Upper lobe of left lung (tissue), 6 donors: ENCODE measurements at regions not wholly inside any gene's neighbourhood (a gene's known extent, or its start where the extent isn't known, plus 50 kb on each side); places are given as distances from the start of the nearest gene placed in this dataset.

Experiments used
- ATAC-seq, 2 donors: fragments of 200-7000 bp; cut with Tn5 transposase; one replicate each; pipeline ENCODE4 v1.9.1; 2022; ENCODE audit warnings: mild to moderate bottlenecking in 2 of 2, moderate library complexity in 2 of 2; ENCODE audit not compliant: low FRiP score in 2 of 2
- DNase-seq, 2 donors: peaks; one replicate each; pipeline ENCODE4 v3.0.0-alpha.2; 2019 to 2020
- H3K27ac ChIP-seq, 4 donors: fragments of 200-600 bp; sonication (generic); one replicate each; pipeline ENCODE4 v1.5.1; 2016 to 2019
- H3K27me3 ChIP-seq, 4 donors: fragments of 200-600 bp; sonication (generic); one replicate each; pipeline ENCODE4 v1.5.1; 2017 to 2019
- H3K36me3 ChIP-seq, 4 donors: fragments of 200-600 bp; sonication (generic); one replicate each; pipeline ENCODE4 v1.5.1; 2016 to 2019
- H3K4me1 ChIP-seq, 4 donors: fragments of 200-600 bp; sonication (generic); one replicate each; pipeline ENCODE4 v1.5.1; 2018 to 2019
- H3K4me3 ChIP-seq, 4 donors: fragments of 200-600 bp; sonication (generic); one replicate each; pipeline ENCODE4 v1.5.1; 2017 to 2019; ENCODE audit warnings: mild to moderate bottlenecking in 2 of 4, moderate library complexity in 1 of 4
- H3K9me3 ChIP-seq, 4 donors: fragments of 200-600 bp; sonication (generic); one replicate each; pipeline ENCODE4 v1.5.1; 2018 to 2019
- EP300 ChIP-seq, 4 donors: sonication (generic); formaldehyde crosslinking; IDR thresholded peaks; one replicate each; pipeline ENCODE4 v1.5.1; 2017; ENCODE audit warnings: antibody characterized with exemption in 4 of 4, control low read depth in 2 of 4
- POLR2A ChIP-seq, 4 donors: fragments of 450-650 bp; IDR thresholded peaks; one replicate each; pipeline ENCODE4 v1.5.1; 2016 to 2017; ENCODE audit warnings: antibody characterized with exemption in 4 of 4, mild to moderate bottlenecking in 2 of 4
- POLR2AphosphoS5 ChIP-seq, 2 donors: sonication (generic); formaldehyde crosslinking; IDR thresholded peaks; one replicate each; pipeline ENCODE4 v1.5.1; 2017; ENCODE audit warnings: antibody characterized with exemption in 2 of 2
- WGBS, 2 donors: methylation state at CpG; one replicate each; pipeline ENCODE4 v1.1.5; 2017 to 2018; 5-methylcytosine and 5-hydroxymethylcytosine counted together
- TF ChIP-seq, protein P1 (sequence below), 6 experiments: fragments of 450-650 bp in 4 of 6; fragments of 200-600 bp in 2 of 6; sonication (generic) in 2 of 6; IDR thresholded peaks; one replicate each; pipeline ENCODE4 v1.5.1; 2016 to 2019; ENCODE audit warnings: antibody characterized with exemption in 6 of 6
- donor health status: DM: no; HTN: no; CAD: no; lungs with moderate emphysema.
- donor health status: DM: no; HTN: yes; CAD: no; lungs with severe emphysema.

DNA sequence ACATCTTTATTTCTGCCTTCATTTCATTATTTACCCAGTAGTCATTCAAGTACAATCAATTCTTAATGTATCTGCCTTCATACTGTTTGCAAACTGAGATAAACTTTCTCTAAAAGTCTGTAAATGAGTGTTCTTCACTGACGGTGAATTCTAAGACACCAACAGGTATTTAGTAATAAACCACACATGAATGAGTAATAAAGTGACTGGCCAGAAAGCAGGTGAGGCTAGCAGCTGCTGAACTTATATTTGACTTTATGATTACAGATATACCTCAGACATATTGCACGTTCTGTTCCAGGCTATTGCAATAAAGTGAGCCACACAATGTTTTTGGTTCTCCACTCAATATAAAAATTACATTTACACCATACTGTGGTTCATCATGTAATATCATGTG is 1894.0 kb upstream of the RAG2 start:
- no peaks in the 10 kb centered on the region for H3K36me3 ChIP-seq
- TF ChIP-seq POLR2A (IDR thresholded peaks at IDR 0.05), result no peak
- TF ChIP-seq POLR2AphosphoS5 (IDR thresholded peaks at IDR 0.05), result no peak
- no peak for TF ChIP-seq EP300 (IDR thresholded peaks at IDR 0.05)
- TF ChIP-seq, protein P1, sequence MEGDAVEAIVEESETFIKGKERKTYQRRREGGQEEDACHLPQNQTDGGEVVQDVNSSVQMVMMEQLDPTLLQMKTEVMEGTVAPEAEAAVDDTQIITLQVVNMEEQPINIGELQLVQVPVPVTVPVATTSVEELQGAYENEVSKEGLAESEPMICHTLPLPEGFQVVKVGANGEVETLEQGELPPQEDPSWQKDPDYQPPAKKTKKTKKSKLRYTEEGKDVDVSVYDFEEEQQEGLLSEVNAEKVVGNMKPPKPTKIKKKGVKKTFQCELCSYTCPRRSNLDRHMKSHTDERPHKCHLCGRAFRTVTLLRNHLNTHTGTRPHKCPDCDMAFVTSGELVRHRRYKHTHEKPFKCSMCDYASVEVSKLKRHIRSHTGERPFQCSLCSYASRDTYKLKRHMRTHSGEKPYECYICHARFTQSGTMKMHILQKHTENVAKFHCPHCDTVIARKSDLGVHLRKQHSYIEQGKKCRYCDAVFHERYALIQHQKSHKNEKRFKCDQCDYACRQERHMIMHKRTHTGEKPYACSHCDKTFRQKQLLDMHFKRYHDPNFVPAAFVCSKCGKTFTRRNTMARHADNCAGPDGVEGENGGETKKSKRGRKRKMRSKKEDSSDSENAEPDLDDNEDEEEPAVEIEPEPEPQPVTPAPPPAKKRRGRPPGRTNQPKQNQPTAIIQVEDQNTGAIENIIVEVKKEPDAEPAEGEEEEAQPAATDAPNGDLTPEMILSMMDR (IDR thresholded peaks at IDR 0.05), result no peak
- H3K4me1 ChIP-seq, result no peaks in the 10 kb centered on the region
- no peak overlapping the region for H3K4me3 ChIP-seq
- no peaks in the 10 kb centered on the region for H3K9me3 ChIP-seq
- no peak overlapping the region for H3K27ac ChIP-seq
- 80 to 83% methylated on average over 2 of the region's 2 CpGs for whole genome bisulfite sequencing, 2 donors
- H3K27me3 ChIP-seq, result no peaks in the 10 kb centered on the region
- DNase-seq, result no peak
- no peak for ATAC-seq

DNA sequence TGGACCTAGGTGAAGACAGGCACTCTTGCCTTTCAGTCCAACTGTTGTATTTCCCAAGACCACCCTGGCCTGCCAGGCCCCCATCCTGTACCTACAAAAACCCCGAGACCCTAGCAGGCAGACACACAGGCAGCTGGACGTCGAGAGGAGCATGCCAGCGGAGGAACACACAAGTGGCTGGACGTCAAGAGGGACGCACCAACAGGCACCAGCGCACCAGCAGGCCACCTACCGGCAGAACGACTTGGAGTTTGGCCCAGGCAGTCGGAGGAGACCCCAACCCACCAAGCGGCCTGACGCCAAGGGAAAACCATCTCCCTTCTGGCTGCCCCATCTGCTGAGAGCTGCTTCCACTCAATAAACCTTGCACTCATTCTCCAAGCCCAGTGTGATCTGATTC is 1883.4 kb upstream of the RAG2 start:
- DNase-seq (peak in 1 of 2 donors; percentile 30), ATAC-seq (no peak)
- Histone ChIP-seq H3K9me3 (no peaks in the 10 kb centered on the region), H3K4me3 (no peak overlapping the region), H3K27me3 (no peaks in the 10 kb centered on the region), H3K27ac (no peak overlapping the region), H3K36me3 (no peaks in the 10 kb centered on the region), H3K4me1 (no peaks in the 10 kb centered on the region)
- TF ChIP-seq EP300 (IDR thresholded peaks at IDR 0.05), result no peak
- TF ChIP-seq, protein P1 (IDR thresholded peaks at IDR 0.05), result no peak
- TF ChIP-seq POLR2A (IDR thresholded peaks at IDR 0.05), result no peak
- TF ChIP-seq POLR2AphosphoS5 (IDR thresholded peaks at IDR 0.05), result no peak
- WGBS, 2 donors, result 95% methylated on average over 10 to 12 of the region's 12 CpGs

- no peak for DNase-seq
- H3K27ac ChIP-seq, result no peak overlapping the region
- H3K9me3 ChIP-seq, result no peaks in the 10 kb centered on the region
- no peaks in the 10 kb centered on the region for H3K4me1 ChIP-seq
- WGBS, 2 donors, result 44 to 60% methylated on average over 3 of the region's 3 CpGs
- no peak for ATAC-seq
- no peak for TF ChIP-seq POLR2A (IDR thresholded peaks at IDR 0.05)
- no peak for TF ChIP-seq POLR2AphosphoS5 (IDR thresholded peaks at IDR 0.05)
- no peak for TF ChIP-seq EP300 (IDR thresholded peaks at IDR 0.05)
- TF ChIP-seq, protein P1 (IDR thresholded peaks at IDR 0.05), result no peak
- no peaks in the 10 kb centered on the region for H3K27me3 ChIP-seq
- H3K36me3 ChIP-seq, result no peaks in the 10 kb centered on the region
- no peak overlapping the region for H3K4me3 ChIP-seq
Measured at GRCh38 chr11:38476808-38477575, 1879.0 kb upstream of the RAG2 start.

DNA sequence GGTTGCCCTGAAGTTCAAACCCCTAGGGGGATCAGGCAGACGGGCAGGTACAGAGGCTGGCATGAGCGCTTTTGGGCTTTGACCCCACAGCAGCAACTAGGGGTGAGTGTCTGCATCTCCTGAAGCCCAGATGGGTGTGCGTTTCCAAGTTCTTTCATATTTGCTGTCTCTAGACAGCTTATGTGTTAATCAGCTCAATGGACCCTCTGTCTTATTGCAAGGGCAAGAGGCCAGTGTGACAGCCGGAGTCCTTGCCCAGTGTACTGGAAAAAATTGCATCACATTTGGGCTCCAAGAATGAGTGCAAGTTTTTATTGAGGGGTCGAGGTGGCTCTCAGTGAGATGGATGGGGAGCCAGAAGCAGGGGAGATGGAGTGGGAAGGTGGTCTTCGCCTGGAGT is 1863.7 kb upstream of the RAG2 start:
- Histone ChIP-seq H3K4me3 (no peak overlapping the region), H3K27ac (no peak overlapping the region), H3K4me1 (peaks cover 0 to 7% (median 2%) of the 10 kb centered on the region in 4 donors), H3K27me3 (no peaks in the 10 kb centered on the region), H3K9me3 (no peaks in the 10 kb centered on the region), H3K36me3 (no peaks in the 10 kb centered on the region)
- 76 to 83% methylated on average over 6 of the region's 6 CpGs for WGBS, 2 donors
- no peak for DNase-seq
- no peak for ATAC-seq
- TF ChIP-seq POLR2AphosphoS5 (IDR thresholded peaks at IDR 0.05), result no peak
- TF ChIP-seq EP300 (IDR thresholded peaks at IDR 0.05), result no peak
- TF ChIP-seq, protein P1 (IDR thresholded peaks at IDR 0.05), result no peak
- no peak for TF ChIP-seq POLR2A (IDR thresholded peaks at IDR 0.05)

- no peak overlapping the region for H3K4me3 ChIP-seq
- DNase-seq (peak in 1 of 2 donors; percentile 74), ATAC-seq (peak; percentile 64 to 65)
- no peak for TF ChIP-seq POLR2A (IDR thresholded peaks at IDR 0.05)
- no peak for TF ChIP-seq POLR2AphosphoS5 (IDR thresholded peaks at IDR 0.05)
- TF ChIP-seq EP300 (IDR thresholded peaks at IDR 0.05), result no peak
- 13 to 18% methylated on average over 2 of the region's 2 CpGs for WGBS, 2 donors
- H3K27me3 ChIP-seq, result no peaks in the 10 kb centered on the region
- peaks cover 0 to 7% (median 2%) of the 10 kb centered on the region in 4 donors for H3K4me1 ChIP-seq
- no peaks in the 10 kb centered on the region for H3K9me3 ChIP-seq
- no peaks in the 10 kb centered on the region for H3K36me3 ChIP-seq
- no peak overlapping the region for H3K27ac ChIP-seq
Measured at GRCh38 chr11:38460896-38461295, 1862.9 kb upstream of the RAG2 start.
